HG03280 (cell line): ENCODE measurements at regions not wholly inside any gene's neighbourhood (a gene's known extent, or its start where the extent isn't known, plus 50 kb on each side); places are given as distances from the start of the nearest gene placed in this dataset.
A peak's percentile ranks its signal among the peaks of the same experiment; 100 is the strongest.

Experiments used
- ATAC-seq: cut with Tn5 transposase; IDR thresholded peaks from one replicate; pipeline ENCODE4 v1.9.1; 2021; ENCODE audit warnings: mild to moderate bottlenecking, moderate library complexity; ENCODE audit not compliant: unreplicated experiment

GRCh38 chr12:4137015-4137414 is 136.5 kb upstream of the CCND2 start:
- ATAC-seq: no peak

DNA sequence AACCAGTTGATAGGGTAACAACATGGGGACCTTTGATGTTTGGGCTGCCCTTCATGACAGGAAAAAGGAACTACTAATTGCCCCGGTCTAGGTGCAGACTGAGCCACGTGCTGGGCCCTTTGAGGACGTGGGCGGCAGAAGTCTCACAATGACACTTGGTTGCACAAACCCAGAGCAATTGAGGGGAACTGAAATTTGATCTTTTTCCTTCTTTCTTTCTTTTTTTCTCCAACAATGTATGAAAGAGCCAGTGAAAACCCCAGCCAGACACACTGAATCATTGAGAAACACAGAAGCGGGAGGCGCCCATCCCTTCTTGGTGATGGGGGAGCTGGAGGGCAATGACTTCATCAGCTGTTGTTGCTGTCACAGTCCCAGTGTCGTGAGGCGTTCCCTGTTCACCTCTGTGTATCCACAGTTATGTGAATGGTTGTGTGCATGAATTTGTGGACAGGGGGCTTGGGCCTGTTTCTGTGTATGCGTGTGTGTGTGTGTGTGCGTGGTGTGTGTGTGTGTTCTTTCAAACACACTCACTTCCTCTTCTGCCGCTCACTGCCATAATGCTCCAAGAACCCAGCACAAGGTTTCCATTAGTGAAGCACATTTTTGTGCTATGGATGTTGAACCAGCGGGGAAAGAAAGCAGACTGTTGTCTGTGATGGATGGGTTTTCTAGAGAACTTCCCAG is 137.5 kb upstream of the CCND2 start:
- ATAC-seq: peak; percentile 85

GRCh38 chr12:4134448-4135263 is 138.9 kb upstream of the CCND2 start:
- no peak for ATAC-seq

DNA sequence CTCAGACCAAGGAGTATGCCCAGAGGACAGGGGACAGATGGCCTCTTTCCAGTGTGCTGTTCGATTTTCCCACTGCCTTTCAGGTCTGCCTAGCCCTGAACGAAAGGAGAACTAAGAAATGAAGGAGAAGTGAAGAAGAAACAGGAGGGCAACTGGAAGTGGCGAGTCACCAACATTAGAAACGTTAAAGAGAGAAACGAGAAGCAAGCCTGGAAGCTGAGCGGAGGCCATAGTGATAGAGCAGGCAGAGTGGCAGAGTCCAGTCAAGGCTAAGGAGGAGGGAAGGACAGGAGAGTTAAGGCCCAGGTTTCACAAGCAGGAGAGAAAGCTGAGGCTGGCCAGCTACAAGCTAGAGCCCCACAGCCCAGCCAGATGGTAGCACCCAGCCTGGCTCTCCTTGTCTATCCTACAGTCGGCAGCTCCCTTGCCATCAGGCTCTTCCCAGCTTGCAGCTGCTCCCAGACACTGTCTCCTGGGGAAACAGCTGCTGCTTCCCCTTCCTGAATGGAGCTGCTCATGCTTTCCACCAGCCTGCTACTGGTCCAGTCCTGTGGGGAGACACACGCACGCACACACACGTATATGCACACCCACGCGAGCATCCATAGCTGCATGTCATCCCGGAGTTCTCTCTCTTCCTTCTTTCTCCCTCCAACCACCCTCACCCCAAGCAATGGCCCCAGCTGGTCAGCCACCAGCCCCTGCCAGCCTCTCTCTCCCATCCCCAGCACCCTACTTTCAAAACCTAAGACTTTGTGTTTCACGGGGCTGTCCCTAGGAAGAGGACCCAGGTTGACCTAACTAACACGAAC is 139.7 kb upstream of the CCND2 start:
- ATAC-seq: no peak

DNA sequence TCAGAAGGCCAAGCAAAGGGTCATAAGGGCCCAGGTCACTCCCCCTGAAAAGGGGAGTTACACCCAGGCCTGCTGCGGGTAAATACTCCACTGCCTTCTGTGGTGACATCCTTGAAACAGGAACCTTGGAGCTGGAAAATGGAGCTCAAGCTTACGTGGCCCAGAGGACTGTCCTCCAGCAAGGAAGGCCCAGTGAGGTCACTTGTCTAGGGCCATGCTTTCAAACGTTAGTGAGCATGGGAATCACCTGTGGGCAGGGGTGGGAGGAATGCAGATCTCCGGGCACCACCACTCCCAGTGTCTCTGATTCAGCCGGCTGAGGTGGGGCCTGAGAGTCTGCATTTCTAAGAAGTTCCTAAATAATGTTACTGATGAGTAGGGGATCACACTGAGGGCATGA is 140.5 kb upstream of the CCND2 start:
- no peak for ATAC-seq

GRCh38 chr12:4121506-4122020 is 152.0 kb upstream of the CCND2 start:
- no peak for ATAC-seq

DNA sequence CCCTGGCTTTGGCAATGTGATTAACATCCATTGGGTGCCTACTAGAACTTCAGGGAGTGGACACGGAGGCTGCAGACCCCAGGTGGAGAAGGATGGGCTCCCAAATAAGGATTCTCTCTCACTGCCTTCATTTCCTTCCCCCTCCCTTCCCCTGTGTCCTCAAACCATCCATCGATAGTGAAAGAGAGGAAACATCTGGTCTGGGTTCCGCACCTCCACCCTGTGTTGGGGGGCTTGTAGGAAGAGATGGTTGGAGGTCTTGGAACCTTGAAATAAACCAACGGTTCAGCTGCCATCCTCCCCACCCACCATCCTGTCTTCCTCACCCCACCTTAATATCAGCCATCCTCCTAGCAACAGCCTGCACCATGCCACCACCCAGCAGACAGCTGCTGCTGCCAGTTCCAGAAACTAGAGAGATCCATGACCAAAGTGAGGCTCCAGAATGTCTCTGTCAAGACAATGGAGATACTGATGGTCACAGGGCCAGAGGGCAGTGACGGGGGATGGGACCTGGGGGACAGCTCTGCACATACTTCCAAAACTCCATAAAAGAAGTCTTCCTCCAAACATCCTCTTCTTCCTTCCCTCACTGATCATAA is 153.1 kb upstream of the CCND2 start:
- no peak for ATAC-seq

- peak; percentile 74 for ATAC-seq
Measured at GRCh38 chr12:4119157-4119761, 154.3 kb upstream of the CCND2 start.

DNA sequence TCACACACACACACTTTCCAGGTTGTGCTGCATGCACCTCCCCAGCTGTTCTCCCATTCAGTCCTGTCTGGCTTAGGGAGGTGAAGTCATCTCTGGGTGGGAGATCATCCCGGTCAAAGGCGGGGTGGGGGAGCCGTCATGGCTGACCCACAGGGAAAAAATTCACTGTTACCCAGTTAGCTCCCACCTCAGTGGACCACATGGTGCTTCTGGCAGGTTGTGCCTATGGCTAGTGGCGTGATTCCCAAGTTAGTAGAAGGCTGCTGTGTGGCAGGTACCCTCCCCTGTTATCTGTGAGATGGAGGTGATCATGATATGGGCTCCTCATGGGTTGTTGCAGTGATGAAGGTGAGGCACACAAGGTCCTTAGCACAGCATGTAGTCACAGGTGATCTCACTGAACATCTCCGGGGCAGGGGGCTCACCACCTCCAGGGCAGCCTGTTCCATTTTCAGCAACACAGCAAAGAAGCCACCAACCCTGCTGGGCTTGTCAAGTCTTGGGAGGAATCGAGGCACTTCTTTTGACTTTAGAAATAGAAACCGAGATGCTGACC is 154.9 kb upstream of the CCND2 start:
- no peak for ATAC-seq

GRCh38 chr12:4118017-4118510 is 155.5 kb upstream of the CCND2 start:
- peak; percentile 37 for ATAC-seq

- ATAC-seq: no peak
Measured at GRCh38 chr12:4117386-4118016, 156.1 kb upstream of the CCND2 start.

DNA sequence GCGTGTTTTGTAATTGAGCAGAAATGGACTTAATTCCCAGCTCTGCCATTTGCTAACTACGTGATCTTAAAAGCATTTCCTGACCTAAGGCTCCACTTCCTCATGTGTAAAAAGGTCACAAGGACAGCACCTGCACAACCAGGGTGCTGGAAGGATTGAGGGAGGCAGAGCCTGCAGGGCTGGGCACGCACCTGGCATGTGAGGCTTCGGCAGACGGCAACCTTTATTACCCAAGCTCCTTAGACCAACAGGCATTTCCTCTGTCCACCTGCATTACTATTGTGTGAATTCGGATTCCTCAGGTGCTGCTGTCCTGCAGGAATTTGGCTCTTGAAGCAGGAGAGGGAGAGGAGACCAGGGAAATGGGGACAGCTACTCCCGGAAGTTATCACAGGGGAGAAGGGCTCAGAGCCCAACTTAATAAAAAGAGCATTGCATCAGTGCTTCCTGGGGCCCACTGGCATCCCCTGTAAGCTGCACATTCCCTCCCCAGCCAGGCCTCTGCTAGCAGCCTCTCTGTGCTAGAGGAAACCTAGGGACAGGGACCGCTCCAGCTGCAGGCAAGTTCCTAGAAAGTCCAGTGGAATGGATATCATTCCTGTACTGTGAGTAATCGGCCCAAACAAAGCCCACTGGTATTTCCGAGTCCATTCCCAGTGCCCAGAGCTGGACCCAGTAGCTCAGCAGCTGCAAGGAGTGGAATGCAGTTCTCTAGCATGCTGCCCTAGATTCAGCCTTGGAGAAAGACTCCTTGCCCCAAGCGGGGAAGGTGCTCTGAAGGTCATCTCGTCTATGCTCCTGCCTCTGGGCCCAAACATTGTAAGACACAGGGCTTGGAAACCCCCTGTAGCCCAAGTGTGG is 157.1 kb upstream of the CCND2 start:
- ATAC-seq: no peak

GRCh38 chr12:4115570-4115969 is 158.0 kb upstream of the CCND2 start:
- ATAC-seq: no peak

DNA sequence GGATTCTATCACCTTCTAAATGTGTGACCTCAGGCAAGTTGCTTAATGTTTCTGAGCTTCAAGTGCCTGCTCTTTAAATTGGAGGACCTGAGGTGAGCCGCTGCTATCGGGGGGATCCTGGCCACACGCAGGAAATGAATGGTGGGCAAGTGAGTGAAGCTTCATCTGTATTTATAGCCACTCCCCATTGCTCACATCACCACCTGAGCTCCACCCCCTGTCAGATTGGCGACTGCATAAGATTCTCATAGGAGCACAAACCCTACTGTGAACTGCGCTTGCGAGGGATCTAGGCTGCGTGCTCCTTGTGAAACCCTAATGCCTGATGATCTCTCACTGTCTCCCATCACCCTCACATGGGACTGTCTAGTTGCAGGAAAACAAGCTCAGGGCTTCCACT is 158.6 kb upstream of the CCND2 start:
- ATAC-seq: no peak

GRCh38 chr12:4112734-4113325 is 160.7 kb upstream of the CCND2 start:
- no peak for ATAC-seq

- ATAC-seq: no peak
Measured at GRCh38 chr12:4112290-4112689, 161.3 kb upstream of the CCND2 start.

- no peak for ATAC-seq
Measured at GRCh38 chr12:4111010-4111409, 162.6 kb upstream of the CCND2 start.

DNA sequence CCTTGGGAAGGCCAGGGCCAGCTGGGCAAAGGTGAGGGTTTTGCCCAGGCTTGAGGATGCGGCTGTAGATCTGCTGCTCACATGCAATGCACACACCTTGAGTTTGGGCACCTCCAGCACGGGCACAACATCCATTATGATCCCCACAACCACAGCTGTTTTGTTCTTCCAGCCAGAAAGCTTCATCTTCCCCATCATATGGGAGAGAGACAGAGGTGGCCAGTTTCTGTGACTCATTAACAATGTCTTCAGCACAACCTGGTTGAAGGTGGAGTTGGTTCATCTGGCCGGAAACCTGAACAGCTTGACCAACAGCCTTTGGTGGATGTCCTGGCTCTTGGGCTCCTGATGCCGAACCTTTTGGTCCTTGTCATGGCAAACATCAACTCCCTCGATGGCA is 163.7 kb upstream of the CCND2 start:
- no peak for ATAC-seq
